ENCODE measurements at regions not wholly inside any gene's neighbourhood (a gene's known extent, or its start where the extent isn't known, plus 50 kb on each side); places are given as distances from the start of the nearest gene placed in this dataset.
"Not testable (repeated sequence)": the region's sequence is repeated elsewhere in the genome, so short reads cannot be mapped to it uniquely, and the experiment has no call there.

DNA sequence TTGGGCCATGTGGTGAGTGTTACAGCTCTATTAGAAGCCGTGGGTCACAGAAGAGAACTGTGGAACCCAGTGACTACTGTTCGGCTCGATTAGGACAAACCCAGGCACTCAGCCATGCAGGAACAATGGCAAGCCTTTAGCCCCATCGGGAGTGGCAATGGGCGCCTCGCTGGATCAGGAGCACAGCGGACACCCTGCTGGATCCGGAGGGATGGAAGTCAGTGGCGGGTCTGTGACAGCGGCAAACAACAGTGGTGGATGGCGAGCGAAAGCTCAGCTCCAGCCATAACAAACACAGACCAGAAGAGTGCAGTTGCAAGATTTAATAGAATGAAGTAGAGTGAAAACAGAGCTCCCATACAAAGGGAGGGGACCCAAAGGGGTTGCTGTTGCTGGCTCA lies 297.8 kb downstream of the ZPLD1 start:
- TF ChIP-seq, protein P1, sequence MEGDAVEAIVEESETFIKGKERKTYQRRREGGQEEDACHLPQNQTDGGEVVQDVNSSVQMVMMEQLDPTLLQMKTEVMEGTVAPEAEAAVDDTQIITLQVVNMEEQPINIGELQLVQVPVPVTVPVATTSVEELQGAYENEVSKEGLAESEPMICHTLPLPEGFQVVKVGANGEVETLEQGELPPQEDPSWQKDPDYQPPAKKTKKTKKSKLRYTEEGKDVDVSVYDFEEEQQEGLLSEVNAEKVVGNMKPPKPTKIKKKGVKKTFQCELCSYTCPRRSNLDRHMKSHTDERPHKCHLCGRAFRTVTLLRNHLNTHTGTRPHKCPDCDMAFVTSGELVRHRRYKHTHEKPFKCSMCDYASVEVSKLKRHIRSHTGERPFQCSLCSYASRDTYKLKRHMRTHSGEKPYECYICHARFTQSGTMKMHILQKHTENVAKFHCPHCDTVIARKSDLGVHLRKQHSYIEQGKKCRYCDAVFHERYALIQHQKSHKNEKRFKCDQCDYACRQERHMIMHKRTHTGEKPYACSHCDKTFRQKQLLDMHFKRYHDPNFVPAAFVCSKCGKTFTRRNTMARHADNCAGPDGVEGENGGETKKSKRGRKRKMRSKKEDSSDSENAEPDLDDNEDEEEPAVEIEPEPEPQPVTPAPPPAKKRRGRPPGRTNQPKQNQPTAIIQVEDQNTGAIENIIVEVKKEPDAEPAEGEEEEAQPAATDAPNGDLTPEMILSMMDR (IDR thresholded peaks at IDR 0.05) = not testable (repeated sequence)
- not testable (repeated sequence) for TF ChIP-seq POLR2A (IDR thresholded peaks at IDR 0.05)
